ENCODE measurements at regions not wholly inside any gene's neighbourhood (a gene's known extent, or its start where the extent isn't known, plus 50 kb on each side); places are given as distances from the start of the nearest gene placed in this dataset.

DNA sequence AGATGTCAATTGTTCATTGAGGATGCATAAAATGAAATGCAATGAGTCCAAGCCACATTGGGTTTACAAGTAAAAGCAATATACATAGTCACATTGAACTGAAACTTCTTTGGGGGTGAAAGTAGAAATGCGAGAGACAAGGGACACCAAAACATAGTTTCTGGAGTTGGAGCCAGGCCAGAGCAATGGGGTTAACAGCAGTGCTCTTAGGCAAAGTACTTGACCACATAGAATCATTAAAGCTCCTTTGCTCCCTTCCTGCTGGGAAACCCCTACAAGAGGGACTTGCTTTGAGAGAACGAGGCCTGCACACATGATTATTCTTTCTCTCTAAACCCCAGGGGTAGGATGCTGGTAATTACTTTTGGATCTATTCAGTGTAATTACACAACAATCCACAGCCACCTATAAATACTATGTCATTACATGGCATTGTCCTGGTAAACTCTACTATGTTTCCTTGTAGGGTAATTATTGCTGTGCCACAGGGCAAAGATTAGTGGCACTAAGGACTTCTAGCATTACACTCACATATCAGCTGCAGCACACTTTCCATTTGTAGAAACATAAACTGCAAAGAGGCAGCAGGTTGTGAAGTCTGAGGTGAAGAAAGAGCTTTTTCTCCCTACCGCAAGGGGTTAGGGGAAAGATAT, 421.6 kb upstream of the PBX1 start:
- no peak for TF ChIP-seq POLR2A (IDR thresholded peaks at IDR 0.05; ENCODE audit: low read depth)
- TF ChIP-seq, protein P1, sequence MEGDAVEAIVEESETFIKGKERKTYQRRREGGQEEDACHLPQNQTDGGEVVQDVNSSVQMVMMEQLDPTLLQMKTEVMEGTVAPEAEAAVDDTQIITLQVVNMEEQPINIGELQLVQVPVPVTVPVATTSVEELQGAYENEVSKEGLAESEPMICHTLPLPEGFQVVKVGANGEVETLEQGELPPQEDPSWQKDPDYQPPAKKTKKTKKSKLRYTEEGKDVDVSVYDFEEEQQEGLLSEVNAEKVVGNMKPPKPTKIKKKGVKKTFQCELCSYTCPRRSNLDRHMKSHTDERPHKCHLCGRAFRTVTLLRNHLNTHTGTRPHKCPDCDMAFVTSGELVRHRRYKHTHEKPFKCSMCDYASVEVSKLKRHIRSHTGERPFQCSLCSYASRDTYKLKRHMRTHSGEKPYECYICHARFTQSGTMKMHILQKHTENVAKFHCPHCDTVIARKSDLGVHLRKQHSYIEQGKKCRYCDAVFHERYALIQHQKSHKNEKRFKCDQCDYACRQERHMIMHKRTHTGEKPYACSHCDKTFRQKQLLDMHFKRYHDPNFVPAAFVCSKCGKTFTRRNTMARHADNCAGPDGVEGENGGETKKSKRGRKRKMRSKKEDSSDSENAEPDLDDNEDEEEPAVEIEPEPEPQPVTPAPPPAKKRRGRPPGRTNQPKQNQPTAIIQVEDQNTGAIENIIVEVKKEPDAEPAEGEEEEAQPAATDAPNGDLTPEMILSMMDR (IDR thresholded peaks at IDR 0.05), result no peak
